ENCODE measurements at regions not wholly inside any gene's neighbourhood (a gene's known extent, or its start where the extent isn't known, plus 50 kb on each side); places are given as distances from the start of the nearest gene placed in this dataset.

DNA sequence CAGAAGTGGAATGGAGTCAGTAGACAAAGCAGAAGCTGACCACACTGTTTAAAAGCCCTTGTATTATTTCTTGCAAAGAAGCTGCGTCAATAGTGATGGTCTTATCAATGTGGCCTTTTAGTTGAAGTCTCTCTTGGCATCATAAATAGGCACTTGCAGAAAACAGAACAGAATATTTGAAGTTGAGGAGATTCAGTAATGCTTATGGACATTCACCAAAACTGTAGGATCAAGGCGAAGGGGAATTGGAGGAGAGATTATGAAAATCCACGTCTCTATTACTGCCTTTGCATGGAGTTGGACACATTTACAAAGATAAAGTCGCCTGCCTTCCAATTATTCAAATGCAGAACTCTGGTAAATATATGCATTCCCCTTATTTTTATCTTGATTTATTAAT lies 1482.8 kb downstream of the EFNB2 start:
- no peak for DNase-seq (ENCODE audit: low spot score)

DNA sequence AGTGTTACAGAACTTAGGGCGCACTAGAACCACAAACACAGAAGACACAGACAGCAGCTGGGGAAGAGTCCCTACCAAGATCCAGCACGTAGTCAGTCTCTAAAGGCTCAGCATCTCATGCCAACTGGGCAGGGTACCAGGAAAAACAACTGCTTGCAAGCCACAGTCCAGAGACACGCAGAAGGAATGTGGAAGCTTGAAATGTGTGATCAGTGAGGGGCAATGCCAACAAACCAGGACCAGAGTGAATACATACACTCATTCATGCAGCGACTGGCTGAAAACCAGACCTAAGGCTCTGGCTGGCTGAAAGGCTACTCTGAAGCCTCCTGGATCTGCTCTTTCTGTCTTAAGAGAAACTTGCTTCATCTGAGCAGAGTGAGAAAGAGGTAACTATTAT lies 1484.8 kb downstream of the EFNB2 start:
- DNase-seq (ENCODE audit: low spot score): no peak

DNA sequence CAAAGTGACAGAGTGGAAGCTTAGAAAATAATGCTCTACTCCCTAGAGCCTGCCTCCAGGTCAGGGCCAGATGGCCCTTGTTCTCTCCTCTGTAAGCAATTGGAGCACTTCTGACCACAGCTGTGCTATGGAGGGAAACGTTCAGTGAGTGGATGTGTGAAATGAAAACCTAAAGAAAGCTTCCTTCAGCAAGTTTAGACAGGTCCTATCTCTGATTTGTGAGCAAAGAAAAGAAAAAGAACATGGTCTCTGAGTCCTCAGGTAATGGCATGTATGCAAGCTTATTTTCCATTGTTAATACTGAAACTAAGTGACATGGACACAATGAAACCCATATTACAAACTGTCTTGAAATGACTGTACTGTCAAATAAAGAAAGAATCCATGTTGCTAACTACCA lies 1486.8 kb downstream of the EFNB2 start:
- no peak for DNase-seq (ENCODE audit: low spot score)

DNA sequence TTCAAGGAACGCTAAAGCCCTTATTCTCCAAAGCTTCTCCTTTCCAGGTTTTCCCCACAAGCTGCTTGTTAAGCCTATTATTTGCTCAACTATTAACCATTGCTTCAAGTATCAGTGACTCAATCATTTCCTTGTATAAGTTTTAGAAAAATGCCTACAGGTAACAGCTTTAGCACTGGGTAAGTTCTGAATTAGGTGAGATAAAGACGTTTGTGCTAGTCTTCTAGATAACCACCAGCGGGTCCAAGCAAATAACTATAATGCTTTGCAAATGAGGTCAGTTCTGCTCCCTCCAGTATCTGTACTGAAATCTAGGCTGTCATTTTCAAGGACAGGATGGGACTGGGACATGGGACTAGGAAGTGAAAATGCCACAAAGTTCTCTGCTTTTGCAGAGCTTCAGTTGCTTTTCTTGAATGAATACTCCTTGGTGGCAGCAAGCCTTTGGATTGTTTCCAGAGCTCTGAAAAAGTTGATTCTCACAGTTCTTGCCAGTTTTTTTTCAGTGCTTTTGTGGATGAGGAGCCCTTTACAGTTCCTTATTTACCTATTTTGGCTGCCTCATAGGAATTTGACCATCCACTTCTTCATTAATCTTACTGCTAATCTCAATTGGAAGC lies 1487.7 kb downstream of the EFNB2 start:
- DNase-seq (ENCODE audit: low spot score): no peak

DNA sequence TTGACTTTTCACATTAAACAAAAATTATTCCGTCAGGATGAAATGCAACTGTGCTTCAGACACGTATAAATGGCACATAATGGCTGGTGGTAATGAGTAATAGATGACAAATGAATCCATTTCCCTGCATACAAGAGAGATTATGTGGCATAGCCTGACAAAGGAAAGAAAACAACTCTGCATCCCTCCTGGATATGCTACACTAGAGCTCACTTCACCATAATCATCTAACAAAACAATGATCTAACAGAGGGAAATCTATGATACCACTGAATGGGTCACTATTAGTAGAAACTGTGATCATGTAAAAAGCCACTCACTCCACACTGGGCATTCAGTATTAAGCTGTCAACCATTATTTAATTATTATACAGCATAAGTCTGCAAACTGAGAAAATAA lies 1498.4 kb downstream of the EFNB2 start:
- DNase-seq (ENCODE audit: low spot score): no peak

DNA sequence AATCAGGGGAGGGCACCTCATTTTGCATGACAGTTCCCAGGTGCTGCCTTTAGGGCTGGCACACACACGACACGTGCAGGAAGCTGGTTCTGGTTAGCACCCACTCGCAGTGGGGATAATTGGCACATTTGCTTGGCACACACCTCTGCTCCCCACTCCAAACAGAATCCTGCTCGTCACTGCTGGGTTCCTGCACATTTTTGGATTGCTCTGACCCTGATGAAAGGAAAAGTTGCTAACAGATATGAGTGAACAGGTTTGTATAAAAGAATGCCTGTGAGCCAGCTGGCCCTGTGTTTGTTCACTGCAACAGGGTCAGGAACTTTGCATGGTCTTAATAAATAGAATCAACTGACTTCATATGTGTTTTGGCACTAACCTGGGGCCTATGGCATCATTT lies 1500.4 kb downstream of the EFNB2 start:
- no peak for DNase-seq (ENCODE audit: low spot score)

DNA sequence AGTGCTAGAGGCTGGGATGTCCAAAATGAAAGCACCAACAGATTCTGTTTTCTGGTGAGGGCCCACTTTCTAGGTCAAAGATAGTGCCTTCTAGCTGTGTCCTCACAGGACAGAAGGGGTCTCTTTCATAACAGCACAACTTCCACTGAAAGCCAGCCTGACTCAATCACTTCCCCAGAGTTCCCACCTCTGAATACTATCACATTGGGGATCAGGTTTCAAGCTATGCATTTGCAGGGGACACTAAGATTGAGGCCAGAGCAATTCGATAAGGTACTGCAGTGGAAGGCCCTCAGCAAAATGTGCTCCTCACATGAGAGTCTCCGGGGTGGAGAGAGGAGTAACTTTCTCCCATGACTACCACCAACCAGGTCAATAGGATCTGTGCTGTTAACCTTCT lies 1501.5 kb downstream of the EFNB2 start:
- DNase-seq (ENCODE audit: low spot score): no peak

DNA sequence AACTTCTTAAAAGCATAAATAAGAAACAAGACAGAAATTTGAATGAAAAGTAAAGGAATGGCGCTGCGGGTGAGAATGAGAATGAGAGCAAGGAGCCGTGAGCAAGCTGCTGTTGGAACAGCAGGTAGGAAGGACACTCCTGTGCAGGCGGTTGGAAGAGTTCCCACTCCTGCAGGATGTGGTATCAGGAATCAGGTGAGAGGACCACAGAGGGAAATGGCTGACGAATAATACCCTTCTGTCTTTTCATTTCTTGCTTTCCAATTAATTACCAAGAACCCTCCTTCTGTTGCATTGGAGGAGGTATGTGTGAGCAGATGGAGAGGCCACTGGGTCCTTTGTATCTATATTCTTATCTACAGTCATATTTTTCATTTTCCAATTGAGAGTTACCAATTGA lies 1504.2 kb downstream of the EFNB2 start:
- DNase-seq (ENCODE audit: low spot score): no peak

DNA sequence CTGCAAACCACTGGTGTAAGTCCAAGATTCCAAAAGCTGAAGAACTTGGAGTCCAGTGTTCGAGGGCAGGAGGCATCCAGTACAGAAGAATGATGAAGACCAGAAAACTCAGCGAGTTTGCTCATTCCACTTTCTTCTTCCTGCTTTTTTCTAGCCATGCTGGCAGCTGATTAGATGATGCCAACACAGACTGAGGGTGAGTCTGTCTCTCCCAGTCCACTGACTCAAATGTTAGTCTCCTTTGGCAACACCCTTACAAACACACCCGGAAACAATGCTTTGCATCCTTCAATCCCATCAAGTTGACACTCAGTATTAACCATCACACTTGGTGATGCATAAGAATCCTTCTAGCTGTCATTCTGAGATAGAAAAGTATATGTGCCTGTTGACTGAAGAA lies 1504.6 kb downstream of the EFNB2 start:
- DNase-seq (ENCODE audit: low spot score): no peak

DNA sequence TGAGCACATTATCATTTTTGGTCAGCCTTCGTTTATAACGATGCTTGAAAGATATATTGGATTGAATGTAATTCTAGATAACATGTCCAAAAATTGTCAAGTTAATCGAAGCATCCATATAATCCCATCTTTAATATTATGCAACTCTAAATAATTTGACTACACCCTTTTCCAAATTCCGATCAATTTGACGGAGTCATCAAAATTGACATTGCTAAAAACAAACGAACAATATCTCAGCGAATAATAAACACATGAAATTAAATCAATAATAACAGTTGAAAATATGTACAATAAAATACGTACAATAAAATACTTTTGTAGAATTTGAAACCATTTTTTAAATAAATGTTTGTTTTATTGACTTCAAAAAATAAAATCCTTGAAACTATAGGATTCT lies 1516.4 kb downstream of the EFNB2 start:
- no peak for DNase-seq (ENCODE audit: low spot score)

DNA sequence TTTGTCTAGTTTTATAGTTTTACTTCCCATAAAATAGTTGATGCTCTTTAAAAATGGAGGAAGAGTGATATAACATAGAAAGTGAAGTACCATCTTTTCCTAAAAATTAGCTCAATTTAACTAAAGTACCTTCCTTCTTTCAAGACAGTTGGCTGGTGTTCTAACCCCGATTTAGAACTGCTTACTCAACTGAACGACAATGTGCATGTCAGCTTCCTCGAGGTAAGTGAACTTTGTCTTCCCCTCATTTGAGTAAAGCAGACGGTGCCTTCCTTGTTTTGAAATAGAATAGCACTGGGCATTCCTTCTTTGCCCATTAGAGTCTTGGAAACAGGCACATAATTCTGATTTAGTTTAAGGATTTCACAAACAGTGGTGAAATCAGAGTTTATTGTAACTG lies 1519.2 kb downstream of the EFNB2 start:
- DNase-seq (ENCODE audit: low spot score): no peak

DNA sequence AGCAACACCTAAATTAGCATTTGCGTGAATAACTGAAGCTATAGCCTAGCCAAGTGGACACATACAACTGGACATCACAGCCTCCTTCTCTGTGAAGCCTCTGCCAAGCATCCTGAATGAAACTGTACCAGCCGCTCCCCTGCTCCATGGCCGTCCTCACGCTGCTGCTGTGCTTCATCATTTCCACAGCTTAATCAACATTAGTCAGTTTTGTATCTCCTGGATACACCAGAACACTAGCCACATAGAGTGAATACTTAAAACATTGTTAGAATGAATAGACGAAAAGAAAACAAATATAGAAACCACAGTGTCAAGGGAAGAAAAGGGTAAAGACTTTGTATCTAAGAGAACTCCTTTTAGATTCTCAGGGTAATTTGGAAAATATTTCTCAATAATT lies 1526.9 kb downstream of the EFNB2 start:
- no peak for DNase-seq (ENCODE audit: low spot score)

DNA sequence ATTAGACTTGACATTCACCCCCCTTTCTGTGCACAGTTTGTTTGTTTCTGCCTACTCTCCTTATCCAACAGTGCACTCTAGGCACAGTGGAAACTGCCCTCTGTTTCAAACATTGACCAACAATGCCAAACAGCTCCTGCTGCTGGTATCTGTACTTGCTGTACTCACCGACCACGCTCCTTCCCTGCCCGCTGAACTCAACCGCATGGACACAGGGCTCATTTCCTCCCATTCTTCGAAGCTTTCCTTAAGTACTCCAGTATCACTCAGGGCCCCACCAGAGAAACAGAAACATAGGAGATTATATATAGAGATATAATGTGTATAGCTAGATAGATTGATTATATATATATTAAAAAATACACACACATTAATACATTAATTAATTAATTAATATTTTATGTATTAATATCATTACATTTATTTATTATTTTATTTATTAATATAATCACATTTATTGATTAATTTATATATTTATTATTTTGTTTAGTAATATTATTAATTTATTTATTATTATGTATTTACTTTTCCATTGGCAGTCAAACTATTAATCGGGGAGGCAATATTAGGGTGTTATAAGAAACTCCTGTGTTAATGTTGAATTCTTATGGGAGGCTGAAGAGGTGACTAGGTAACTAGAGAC lies 1528.2 kb downstream of the EFNB2 start:
- DNase-seq (ENCODE audit: low spot score): no peak

DNA sequence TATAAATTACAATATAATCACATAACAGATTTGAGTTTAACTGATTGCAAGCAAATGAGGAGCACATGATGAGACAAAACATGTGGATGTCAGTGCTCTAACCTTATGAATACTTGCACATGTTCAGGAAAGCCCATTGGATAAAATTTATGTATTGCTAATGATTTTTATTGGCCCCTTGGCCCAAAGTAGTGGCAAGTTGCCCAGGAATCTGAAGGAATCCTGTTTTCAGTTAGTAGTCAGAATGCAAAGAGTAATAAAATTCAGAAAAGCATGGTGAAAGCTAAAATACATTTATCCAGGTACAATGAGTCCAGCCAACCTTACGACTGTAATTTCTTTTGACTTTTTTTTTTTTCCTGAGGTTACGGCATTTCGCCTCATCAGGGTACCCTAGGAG lies 1539.4 kb downstream of the EFNB2 start:
- no peak for DNase-seq (ENCODE audit: low spot score)

DNA sequence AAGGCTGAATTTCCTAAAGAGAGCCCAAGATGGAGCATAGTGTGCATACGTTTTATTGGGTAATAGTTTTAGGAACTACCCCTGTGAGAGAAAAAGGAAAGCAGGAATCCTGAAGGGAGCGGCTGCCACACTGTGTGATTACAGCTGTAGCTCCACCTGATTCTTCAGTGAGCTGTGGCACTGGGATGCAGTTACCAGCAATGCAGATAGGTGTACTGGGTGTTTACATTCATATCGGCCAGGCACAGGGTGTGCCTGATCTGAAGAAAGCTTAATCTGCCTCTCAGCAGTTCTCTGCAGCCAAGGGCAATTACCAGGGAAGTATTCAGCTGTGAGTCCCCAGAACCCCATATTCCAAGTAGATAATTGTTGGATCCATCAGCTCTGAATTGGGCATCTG lies 1541.8 kb downstream of the EFNB2 start:
- DNase-seq (ENCODE audit: low spot score): no peak

DNA sequence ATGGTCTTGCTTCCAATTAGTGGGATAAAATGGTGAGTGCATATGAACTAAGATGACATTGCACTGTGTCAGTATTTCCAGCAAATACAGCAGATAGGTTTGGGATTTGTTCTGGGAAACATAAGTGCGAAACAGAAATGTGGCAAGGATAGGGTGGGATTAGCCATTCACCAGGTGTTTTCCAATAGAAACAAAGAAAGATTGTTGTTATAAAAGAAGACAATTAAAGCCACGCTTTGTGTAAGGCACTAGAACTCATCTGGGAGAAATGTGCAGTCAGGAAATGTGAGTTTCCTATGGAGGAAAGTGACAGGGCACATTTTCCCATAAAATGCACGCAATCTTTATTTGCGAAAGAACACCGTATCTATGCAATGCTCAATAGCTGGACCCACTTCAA lies 1547.8 kb downstream of the EFNB2 start:
- no peak for DNase-seq (ENCODE audit: low spot score)

DNA sequence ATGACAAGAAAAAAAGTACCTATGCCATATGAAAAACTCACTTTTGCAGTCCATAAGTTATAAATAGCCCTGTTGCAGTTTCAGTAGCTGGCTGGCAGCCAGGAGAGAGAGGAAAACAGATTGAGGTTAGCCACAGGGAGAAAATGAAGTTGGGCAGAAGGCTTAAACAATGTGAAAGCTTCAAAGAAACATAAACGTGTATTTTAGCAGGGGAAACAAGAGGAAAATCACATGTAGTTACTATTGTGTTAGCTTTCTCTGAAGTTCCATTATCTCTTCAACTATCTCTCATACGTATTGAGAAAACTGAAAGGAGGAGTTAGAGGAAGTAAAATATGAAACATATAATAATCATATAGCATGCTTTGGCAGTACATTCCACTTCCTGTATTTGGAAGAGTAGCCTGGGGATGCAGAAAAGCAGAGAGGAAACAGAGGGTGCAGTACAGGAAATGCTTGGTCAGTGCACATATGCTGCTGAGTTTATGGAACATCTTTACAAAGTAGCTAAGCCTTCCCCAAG lies 1551.1 kb downstream of the EFNB2 start:
- no peak for DNase-seq (ENCODE audit: low spot score)

DNA sequence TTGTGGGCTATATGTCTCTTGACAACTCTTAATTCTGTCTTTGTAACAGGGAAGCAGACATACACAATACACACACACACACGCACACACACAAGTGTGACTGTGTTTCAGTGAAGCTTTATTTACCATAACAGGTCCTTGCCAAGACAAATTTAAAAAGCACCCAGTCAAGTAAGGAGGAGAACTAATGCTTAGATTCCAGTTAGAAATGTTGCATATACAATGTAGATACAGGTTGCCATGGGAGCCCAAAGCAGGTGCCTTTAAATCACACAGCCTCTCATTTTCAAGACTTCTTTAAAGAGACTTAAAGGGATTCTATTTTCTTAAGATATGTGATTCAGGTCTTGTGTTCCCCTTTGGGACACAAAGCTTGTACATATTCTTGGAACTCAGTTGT lies 1551.9 kb downstream of the EFNB2 start:
- no peak for DNase-seq (ENCODE audit: low spot score)

DNA sequence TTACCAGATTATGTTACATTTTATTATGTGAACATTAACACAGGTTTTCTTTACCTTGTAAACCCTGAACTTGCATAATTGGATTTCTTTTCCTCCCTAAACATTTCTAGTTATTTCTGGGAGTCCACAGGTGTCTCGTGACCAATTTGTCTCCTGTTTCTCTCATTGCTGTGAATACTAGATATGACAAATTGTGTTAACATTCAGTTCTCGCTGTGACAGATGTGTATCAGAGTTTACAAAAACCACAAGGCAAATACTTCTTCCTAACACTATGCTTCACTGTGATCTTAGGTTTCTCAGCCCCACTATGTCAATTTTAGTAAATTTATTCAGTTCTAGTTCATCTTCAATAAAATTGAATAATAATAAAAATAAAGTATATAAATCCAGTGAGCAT lies 1554.9 kb downstream of the EFNB2 start:
- DNase-seq (ENCODE audit: low spot score): no peak

DNA sequence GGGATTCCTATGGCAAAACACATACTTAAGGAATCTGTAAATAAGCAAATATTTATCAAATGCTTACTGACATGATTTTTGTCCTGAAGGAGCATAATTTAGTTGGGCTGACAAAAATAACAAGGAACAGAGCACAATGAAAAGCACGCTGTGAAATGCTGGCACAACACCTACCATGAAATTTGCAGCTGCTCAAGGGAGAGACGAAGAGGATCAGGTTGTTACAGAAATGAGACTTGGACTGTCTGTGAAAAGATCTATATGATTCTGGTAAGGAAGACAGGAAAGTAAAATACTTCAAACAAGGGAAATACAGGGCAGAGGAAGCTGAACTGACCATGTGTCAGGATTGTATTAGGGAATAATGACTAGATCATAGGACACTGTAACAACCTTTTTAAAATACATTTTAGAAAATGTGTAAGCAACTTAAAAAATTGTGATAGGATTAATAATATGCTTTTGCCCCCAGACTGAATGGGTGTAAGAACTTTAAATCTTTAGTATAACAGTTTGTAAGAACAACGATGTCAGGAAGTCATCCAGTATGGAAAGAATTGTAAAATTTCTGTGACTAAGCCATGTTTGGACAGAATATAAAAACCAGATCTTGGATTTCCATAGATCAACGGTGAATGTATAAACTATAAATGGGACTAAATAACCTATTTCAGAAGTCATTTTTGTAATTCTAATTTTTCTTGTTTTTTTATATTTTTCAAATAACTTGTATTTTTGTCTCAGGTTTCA lies 1556.0 kb downstream of the EFNB2 start:
- no peak for DNase-seq (ENCODE audit: low spot score)

DNA sequence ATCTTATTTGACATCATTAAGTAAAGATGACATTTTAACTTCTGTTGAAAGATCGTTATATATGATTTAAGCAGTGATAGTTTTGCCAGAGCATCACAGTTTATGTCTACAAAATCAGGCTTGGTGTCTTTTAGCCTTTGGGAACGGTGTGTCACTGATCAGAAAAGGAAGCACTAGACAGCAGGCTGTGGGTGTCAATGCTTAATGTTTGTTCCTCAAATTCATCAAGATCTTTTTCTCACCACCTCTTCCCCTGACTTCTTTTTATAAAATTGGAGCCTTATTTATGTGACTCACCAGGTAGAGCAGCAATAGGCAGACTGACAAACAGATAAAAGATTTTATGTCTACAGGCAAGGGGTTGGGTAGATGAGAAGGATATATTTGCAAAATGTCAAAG lies 1558.5 kb downstream of the EFNB2 start:
- DNase-seq (ENCODE audit: low spot score): no peak

DNA sequence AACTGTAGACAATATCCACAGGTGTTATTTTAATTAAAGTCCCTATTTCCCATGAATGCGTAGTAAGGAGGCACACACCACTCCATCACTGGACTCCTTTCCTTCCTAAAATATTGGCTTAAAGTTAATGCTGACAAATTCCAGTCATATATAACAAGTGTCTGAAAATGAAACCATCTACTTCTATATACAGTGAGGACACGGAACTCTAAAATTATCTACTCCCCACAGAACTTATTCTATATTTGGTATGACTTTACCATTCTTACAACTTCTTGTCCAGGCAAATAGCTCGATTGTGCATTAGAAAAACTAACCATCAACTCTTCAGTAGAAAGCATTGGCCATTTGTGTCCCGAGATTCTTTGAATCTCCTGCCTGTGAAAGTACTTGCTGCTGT lies 1560.2 kb downstream of the EFNB2 start:
- no peak for DNase-seq (ENCODE audit: low spot score)

DNA sequence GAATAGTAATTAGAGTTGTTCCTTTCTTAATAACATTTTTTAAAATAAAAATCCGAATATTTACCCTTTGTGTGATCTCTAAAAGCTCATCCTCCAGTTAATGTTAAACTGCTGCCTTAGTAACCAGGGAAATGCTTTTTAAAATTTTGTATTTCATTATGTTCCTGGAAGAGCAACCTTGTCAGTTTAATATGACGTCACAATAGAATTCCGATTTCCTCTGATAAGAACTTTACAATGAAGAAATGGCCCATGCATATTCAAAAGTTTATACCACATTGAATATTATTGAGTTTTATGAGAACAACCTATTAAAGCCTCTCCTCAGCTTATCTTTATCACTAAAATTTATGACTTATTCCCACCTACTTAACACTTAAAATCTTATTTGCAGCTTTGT lies 1566.6 kb downstream of the EFNB2 start:
- no peak for DNase-seq (ENCODE audit: low spot score)
